ENCODE measurements at regions not wholly inside any gene's neighbourhood (a gene's known extent, or its start where the extent isn't known, plus 50 kb on each side); places are given as distances from the start of the nearest gene placed in this dataset.
"Not testable (repeated sequence)": the region's sequence is repeated elsewhere in the genome, so short reads cannot be mapped to it uniquely, and the experiment has no call there.

- DNase-seq, result no peak
Observed at GRCh38 chr1:215287362-215287761, 204.8 kb downstream of the KCNK2 start.

DNA sequence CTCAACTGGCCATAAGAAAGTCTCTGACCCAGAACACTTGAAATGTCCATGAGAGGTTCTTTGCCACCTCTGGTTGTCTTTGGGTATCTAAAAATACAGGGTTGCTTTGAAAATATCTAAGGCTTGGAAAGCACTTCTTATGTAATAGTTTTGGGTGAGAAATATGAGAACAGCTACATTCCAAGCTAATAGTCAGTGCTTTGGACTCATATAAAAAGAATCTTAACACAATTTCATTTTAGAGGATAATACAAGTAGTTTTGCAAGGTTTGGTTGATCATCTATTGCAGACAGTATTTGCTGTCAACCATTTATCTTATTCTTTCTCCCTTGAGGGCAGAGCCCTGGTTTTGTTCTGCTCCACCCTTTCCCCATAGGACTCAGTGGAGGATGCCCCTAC, 207.5 kb downstream of the KCNK2 start:
- no peak for DNase-seq

DNA sequence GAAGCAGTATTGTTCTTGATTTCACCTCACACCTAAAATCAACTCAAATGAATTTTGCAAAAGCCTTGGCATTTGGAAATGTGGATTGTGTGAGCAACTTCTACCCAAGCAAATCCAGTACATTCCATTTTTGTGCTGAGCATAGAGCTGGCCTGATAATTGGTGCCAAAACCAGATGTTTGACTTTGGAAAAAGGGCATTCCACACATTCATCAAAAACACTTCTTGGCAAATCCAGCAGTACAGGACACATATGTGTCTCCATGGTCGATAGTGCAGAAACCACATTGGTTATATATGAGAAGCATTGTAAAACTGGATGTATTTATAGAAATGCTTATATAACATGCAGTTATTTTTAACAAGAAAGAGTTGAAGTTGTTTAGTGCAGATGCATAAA, 210.4 kb downstream of the KCNK2 start:
- DNase-seq, result no peak

DNA sequence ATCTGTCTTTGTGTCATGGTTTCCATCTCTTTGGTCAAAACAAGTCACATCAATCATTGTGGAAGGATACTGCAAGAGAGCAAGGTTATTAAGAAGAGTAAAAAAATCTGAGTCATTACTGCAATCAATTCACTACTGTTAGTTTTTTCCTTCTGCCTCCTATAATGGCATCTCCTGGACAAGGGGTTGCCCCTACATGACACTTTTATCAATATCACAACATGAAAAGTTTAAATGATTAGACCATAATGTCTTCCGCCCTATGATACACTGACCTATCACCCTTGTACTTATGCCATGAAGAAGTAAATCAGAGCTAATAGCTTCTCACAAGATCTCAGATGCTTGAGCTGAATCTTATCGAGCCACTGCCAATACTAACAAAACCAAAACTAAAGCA, 223.9 kb downstream of the KCNK2 start:
- no peak for DNase-seq

DNA sequence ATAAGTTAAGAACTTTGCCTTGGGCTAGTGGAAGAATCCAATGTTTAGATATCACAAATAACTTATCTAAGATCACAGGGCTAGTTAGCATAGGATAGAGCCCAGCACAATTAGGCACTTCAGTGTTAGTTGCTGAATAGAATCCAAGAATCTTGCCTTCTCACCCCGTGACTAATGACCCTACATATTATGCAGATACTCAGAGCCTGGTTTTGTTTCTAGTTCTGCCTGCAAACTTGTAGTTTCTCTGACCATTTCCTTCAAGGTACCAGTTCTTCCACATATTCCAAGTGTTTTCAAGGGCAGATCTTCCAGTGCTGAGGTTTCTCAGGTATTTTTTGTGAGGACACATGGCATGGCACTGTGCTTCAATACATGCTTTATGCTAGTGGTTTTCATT, 239.3 kb downstream of the KCNK2 start:
- DNase-seq, result no peak

- DNase-seq, result not testable (repeated sequence)
Observed at GRCh38 chr1:215323992-215324391, 241.5 kb downstream of the KCNK2 start.

DNA sequence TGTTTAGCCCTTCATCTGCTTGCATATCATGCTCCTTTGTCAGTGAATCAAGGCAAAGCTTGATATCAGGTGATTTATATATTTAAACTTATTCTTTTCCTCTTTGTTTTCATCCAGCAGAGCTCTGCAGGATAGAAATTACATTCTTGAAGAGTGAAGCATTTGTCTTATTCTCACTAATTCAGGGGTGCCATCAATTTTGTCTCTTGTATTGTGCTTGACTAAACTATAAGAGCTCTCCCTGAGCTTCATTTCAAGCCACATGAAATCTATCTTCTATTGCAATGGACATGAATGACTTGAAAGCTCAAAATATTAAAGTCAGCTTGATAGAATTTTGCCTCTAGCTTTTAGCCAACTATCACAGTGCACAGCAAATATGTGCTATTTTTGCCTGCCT, 236.7 kb upstream of the KCTD3 start:
- DNase-seq, result no peak

GRCh38 chr1:215344539-215344938, 222.6 kb upstream of the KCTD3 start:
- DNase-seq, result no peak

GRCh38 chr1:215345208-215345607, 221.9 kb upstream of the KCTD3 start:
- DNase-seq, result no peak

GRCh38 chr1:215345766-215346165, 221.3 kb upstream of the KCTD3 start:
- DNase-seq, result no peak

DNA sequence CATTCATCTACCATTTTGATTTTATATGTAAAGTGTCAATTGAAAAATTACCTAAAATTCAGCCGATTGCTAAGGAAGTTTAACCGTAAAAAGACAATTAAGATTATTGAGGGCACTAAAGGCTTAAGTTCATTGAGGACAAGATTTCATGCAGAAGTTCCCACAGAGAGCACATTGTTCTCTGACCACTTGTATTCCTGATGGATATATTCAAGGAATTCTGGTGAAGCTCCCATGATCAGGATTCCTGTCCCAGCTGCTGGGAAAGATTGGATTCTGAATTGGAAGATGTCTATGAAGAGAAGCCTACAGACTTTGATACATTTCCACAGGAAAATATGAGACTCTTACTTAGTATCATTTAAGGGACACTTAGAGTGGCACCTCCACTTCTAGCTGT, 209.2 kb upstream of the KCTD3 start:
- no peak for DNase-seq

DNA sequence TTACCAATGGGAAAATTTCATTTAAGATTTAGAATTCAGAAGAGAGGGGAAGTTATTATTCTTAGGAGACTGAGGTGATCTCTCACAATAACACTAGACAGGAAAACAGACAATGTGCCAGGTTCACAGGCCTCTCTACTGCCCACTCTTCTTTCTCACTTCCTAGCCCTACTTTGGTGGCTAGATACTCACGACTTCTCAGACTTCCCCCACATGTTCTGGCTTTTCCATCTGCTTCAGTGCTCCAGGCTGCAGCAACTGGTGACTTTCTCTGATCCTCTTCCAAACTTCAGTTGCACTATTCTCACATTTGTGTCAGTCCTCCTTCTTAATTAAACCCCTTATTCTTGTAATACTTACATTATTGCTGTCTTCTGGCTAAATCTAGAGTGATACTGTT, 208.7 kb upstream of the KCTD3 start:
- DNase-seq, result no peak

DNA sequence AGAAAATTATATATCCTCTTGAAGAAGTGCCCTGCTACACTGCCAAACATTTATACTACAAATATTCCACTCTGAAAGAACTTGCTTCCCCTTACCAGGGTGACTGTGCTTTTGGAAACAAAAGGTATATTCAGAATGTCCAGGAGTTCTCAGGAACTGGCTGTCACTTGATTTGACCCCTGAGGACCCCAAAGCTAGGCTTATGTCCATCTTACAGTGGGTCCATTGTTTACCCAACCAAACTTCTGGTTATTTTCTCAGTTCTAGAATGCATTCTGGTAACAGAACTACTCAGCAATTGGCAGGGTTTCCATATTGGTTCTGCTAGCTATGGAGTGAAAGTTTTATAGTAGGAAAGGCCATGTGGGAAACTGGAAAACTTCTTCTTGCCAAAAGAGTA, 207.1 kb upstream of the KCTD3 start:
- DNase-seq, result no peak

DNA sequence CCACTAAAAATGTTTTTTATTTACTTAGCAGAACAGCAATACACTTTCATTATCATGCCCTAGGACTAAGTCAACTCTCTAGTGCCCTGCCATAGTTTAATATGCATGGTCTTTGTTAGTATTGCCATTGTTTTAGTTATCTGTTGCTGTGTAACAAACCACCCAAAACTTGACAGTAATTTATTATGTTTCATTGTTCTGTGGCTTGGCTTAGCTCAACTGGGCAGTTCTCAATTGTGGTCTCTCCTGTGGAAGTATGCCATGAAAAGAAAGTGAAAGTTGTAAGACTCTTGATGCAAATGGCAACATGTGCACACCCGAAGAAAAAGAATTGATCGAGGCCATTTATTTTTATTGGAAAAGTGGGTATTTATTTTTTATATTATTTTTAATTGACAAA, 206.3 kb upstream of the KCTD3 start:
- DNase-seq, result no peak

- DNase-seq, result no peak
Observed at GRCh38 chr1:215375381-215375780, 191.7 kb upstream of the KCTD3 start.

- DNase-seq, result no peak
Observed at GRCh38 chr1:215376544-215377264, 190.4 kb upstream of the KCTD3 start.

DNA sequence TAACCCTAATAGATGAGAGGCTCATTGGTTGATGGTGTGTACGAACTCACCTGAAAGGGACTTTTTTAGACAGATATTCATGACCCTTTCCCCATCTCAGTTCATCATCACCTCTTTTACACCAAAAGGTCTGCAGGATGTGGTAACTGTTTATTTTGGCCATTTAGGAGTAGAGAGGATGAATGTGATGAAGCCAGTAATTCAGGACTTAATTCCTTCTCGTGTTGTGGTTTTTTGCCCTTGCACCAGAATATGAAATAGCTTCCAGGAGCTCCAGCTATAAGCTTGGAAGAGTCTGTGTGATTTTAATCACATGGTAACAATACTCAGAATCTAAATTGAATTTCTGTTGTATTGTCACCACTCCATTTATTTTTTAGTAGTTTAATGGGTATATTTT, 189.4 kb upstream of the KCTD3 start:
- no peak for DNase-seq

DNA sequence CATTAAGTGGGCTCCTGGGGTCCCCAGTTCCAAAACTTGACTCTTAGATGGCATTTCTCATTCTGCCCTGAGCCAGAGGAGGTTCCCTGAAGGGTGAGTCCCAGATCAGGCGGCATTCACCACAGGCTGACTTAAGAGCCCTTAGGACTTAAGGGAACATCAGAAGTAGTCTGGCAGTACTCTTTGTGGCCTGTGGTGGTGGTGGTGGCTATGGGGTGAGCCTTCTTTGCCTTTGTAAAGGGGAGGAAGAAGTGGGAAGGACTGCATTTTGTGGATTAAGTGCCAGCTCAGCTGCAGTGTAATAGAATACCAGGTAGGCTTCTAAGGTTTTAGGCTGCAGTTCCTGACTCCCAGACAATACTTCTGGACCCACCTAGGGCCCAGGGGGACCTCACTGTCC, 186.5 kb upstream of the KCTD3 start:
- DNase-seq, result no peak

GRCh38 chr1:215393476-215393875, 173.6 kb upstream of the KCTD3 start:
- no peak for DNase-seq

DNA sequence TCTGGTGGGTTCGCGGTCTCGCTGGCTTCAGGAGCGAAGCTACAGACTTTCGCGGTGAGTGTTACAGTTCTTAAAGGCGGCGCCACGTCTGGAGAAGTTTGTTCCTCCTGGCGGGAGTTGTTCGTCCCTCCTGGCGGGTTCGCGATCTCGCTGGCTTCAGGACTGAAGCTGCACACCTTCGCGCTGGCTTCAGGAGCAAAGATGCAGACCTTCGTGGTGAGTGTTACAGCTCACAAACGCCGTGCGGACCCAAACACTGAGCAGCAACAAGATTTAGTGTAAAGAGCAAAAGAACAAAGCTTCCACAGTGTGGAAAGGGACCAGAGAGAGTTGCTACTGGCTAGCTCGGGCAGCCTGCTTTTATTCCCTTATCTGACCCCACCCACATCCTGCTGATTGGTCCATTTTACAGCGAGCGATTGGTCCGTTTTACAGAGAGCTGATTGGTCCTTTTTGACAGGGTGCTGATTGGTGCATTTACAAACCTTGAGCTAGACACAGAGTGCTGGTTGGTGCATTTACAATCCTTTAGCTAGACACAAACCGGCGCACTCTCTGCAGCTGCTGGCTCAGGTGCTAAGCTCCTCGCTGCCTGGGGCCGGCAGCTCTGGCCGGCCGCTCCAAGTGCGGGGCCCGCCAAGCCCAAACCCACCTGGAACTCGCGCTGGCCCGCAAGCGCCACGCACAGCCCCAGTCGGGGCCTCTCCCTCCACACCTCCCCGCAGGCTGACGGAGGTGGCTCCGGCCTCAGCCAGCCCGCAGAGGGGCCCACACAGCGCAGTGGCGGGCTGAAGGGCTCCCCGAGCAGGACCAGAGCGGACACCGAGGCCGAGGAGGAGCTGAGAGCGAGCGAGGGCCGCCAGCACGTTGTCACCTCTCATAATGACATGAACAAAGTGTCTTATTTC, 172.8 kb upstream of the KCTD3 start:
- no peak for DNase-seq

DNA sequence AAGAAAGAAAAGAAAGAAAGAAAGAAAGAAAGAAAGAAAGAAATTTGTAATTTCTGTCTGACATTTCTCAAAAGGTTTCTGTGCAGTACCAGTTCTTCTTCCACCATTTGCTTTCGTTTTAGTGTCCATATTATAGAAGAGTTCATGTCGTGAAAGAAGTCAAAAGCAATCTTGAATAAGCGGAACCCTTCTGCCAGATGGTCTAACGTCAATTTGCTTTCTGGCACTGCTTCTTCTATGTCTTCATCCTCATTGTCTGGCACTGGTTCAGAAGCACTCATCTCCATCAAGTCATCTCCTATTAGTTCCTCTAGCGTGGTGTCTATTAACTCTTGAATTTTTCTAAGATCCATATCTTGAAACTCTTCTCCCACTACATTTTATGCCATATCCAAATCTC, 170.0 kb upstream of the KCTD3 start:
- no peak for DNase-seq

GRCh38 chr1:215397843-215398242, 169.3 kb upstream of the KCTD3 start:
- DNase-seq, result no peak

- no peak for DNase-seq
Observed at GRCh38 chr1:215399787-215400186, 167.3 kb upstream of the KCTD3 start.

DNA sequence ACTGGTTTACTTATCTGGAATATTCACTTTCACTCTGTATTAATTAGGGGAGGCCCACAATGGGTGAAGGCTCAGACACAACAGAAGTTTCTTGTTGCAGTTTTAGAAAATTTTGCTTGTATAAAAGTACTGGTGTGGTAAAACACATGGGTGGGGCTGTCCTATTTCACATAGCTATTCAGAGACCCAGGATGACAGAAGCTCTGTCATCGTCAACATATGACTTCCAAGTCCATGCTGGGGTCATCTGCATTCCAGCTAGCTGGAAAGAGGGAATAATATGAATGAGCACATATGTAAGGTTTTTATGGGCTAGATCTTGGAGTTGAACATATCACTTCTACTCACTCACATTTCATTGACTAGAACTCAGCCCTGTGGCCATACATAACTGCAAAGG, 166.4 kb upstream of the KCTD3 start:
- DNase-seq, result no peak

DNA sequence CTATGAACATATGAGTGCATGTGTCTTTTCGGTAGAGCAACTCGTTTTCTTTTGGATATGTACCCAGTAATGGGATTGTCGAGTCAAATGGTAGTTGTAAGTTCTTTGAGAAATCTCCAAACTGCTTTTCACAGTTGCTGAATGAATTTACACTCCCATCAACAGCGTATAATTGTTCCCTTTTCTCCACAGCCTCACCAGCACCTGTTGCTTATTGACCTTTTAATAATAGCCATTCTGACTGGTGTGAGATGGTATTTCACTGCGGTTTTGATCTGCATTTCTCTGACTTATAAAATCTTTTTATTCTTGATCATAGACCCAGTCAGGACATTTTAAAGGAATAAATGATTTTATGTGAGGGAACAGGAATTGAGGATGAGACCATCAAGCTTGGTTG, 165.0 kb upstream of the KCTD3 start:
- no peak for DNase-seq

Measured in NCI-H2227 treated with DMSO at 0.1 percent for 48 hours (cell line).